Keratinocyte (primary cell): ENCODE measurements at regions not wholly inside any gene's neighbourhood (a gene's known extent, or its start where the extent isn't known, plus 50 kb on each side); places are given as distances from the start of the nearest gene placed in this dataset.

Experiments used
- DNase-seq: peaks from one replicate; pipeline ENCODE4 v3.0.0-alpha.2; 2011; ENCODE audit warnings: low read depth, missing footprints, low spot score
- FAIRE-seq: peaks from 2 replicates; lab custom pipeline; 2011; peaks lifted over from hg19 to GRCh38; lab: Jason Lieb, UNC
- H2AFZ ChIP-seq: 2 replicates; pipeline ENCODE4 v1.6.0; 2012; ENCODE audit warnings: low read length, control low read depth, inconsistent platforms; ENCODE audit not compliant: control insufficient read depth
- H3K27ac ChIP-seq: 2 replicates; pipeline ENCODE4 v1.5.1; 2011; ENCODE audit warnings: low read length; ENCODE audit not compliant: control insufficient read depth, insufficient read depth
- H3K27me3 ChIP-seq: 3 replicates; pipeline ENCODE4 v1.6.0; 2011; ENCODE audit warnings: low read length; ENCODE audit not compliant: control insufficient read depth, insufficient read depth; ENCODE audit errors: extremely low read depth
- H3K36me3 ChIP-seq, 2 experiments: 2 replicates in 1 of 2; 3 replicates in 1 of 2; pipeline ENCODE4 v1.5.1; 2011; ENCODE audit warnings: low read length in 2 of 2, mild to moderate bottlenecking in 1 of 2; ENCODE audit not compliant: control insufficient read depth in 2 of 2, insufficient read depth in 2 of 2; ENCODE audit errors: extremely low read depth in 1 of 2
- H3K4me1 ChIP-seq: 3 replicates; pipeline ENCODE4 v1.5.1; 2011; ENCODE audit warnings: low read length; ENCODE audit not compliant: control insufficient read depth, insufficient read depth; ENCODE audit errors: extremely low read depth
- H3K4me2 ChIP-seq: 3 replicates; pipeline ENCODE4 v1.6.0; 2011; ENCODE audit warnings: low read depth, low read length; ENCODE audit not compliant: control insufficient read depth, insufficient read depth; ENCODE audit errors: extremely low read depth
- H3K4me3 ChIP-seq, 3 experiments: fragments of 200-600 bp in 1 of 3; sonication (generic) in 1 of 3; 2 replicates in 2 of 3; 3 replicates in 1 of 3; pipeline ENCODE4 v1.5.1; 2011 to 2016; ENCODE audit warnings: low read length in 3 of 3, mild to moderate bottlenecking in 3 of 3, control low read depth in 2 of 3, inconsistent platforms in 1 of 3, low read depth in 1 of 3, mixed read lengths in 1 of 3, mixed run types in 1 of 3, moderate library complexity in 1 of 3; ENCODE audit not compliant: control insufficient read depth in 2 of 3, insufficient read depth in 2 of 3; ENCODE audit errors: extremely low read depth in 1 of 3
- H3K79me2 ChIP-seq: 2 replicates; pipeline ENCODE4 v1.6.0; 2012; ENCODE audit warnings: low read length; ENCODE audit not compliant: control insufficient read depth, insufficient read depth
- H3K9ac ChIP-seq: 3 replicates; pipeline ENCODE4 v1.6.0; 2011; ENCODE audit warnings: low read length; ENCODE audit not compliant: control insufficient read depth, insufficient read depth; ENCODE audit errors: extremely low read depth
- H3K9me1 ChIP-seq: 3 replicates; pipeline ENCODE4 v1.6.0; 2011; ENCODE audit warnings: low read length; ENCODE audit not compliant: control insufficient read depth, insufficient read depth; ENCODE audit errors: extremely low read depth
- H3K9me3 ChIP-seq: 2 replicates; pipeline ENCODE4 v1.5.1; 2012; ENCODE audit warnings: low read depth, low read length; ENCODE audit not compliant: control insufficient read depth
- H4K20me1 ChIP-seq: 3 replicates; pipeline ENCODE4 v1.6.0; 2011; ENCODE audit warnings: low read length; ENCODE audit not compliant: control insufficient read depth, insufficient read depth; ENCODE audit errors: extremely low read depth
- EZH2 ChIP-seq: IDR thresholded peaks from one replicate; pipeline ENCODE4 v1.6.1; 2012; ENCODE audit warnings: inconsistent platforms, mild to moderate bottlenecking, low read length, moderate library complexity
- dilution Hi-C: fragments of 300-500 bp; cut with MboI; formaldehyde crosslinking; loops from one replicate; pipeline ENCODE4 v1.7.0; 2020; ENCODE audit warnings: low sequenced_read_pairs; ENCODE audit not compliant: extremely low pct_ligation_motif_present
- TF ChIP-seq, protein P1 (sequence below), 3 experiments: IDR thresholded peaks in 1 of 3; conservative IDR thresholded peaks in 1 of 3; optimal IDR thresholded peaks in 1 of 3; 2 replicates in 2 of 3; 3 replicates in 1 of 3; pipeline versions ENCODE3 to v1.5.1; 2011; ENCODE audit warnings: low read length in 3 of 3, mild to moderate bottlenecking in 3 of 3, moderate library complexity in 2 of 3, control low read depth in 1 of 3, inconsistent platforms in 1 of 3; ENCODE audit not compliant: insufficient read depth in 2 of 3; ENCODE audit errors: extremely low read depth in 1 of 3

DNA sequence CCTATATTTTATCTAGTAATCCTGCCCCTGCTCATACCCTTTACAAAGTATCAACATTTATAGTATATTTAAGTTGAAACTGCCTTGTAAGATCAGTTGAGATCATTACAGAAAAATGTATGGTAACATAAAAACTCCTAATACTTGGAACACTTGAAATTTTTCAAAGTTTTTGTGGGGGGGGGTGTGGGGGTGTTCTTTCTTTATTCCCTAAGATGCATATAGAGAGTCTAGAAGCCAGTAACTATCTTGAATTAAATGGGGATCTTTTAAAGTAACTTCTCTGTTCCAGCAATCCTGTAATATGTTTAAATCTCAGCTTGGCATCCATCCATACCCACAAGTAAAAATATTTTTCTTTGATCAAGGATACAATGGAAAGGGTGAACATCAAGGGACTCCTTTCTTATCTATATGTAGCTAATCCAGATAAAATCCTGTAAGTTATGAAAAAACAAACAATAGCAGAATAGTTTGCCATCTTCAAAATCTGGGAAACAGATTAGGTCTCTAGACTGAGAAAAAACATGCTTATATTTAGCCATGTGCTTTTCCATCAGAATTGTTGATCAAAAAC is 455.3 kb downstream of the MEIS1 start:
- no peaks in the 10 kb centered on the region for H3K9me1 ChIP-seq
- peaks cover 6% of the 10 kb centered on the region for H3K4me1 ChIP-seq
- no peaks in the 10 kb centered on the region for H3K9me3 ChIP-seq
- H3K27ac ChIP-seq = no peak overlapping the region
- no peaks in the 10 kb centered on the region for H4K20me1 ChIP-seq
- no peak for FAIRE-seq
- no peaks in the 10 kb centered on the region for H3K79me2 ChIP-seq
- no peak for DNase-seq
- H3K9ac ChIP-seq = no peak overlapping the region
- TF ChIP-seq EZH2 = no peak
- TF ChIP-seq, protein P1, sequence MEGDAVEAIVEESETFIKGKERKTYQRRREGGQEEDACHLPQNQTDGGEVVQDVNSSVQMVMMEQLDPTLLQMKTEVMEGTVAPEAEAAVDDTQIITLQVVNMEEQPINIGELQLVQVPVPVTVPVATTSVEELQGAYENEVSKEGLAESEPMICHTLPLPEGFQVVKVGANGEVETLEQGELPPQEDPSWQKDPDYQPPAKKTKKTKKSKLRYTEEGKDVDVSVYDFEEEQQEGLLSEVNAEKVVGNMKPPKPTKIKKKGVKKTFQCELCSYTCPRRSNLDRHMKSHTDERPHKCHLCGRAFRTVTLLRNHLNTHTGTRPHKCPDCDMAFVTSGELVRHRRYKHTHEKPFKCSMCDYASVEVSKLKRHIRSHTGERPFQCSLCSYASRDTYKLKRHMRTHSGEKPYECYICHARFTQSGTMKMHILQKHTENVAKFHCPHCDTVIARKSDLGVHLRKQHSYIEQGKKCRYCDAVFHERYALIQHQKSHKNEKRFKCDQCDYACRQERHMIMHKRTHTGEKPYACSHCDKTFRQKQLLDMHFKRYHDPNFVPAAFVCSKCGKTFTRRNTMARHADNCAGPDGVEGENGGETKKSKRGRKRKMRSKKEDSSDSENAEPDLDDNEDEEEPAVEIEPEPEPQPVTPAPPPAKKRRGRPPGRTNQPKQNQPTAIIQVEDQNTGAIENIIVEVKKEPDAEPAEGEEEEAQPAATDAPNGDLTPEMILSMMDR (optimal IDR thresholded peaks at IDR 0.05 in 1 of 3, IDR thresholded peaks at IDR 0.05 in 1 of 3, conservative IDR thresholded peaks at IDR 0.05 in 1 of 3; ENCODE audit: extremely low read depth in 1 of 3, insufficient read depth in 2 of 3, low read length in 3 of 3) = no peak
- H2AFZ ChIP-seq = no peak overlapping the region
- no peaks in the 10 kb centered on the region for H3K36me3 ChIP-seq
- no peak overlapping the region for H3K4me2 ChIP-seq
- no peak overlapping the region for H3K4me3 ChIP-seq
- no peaks in the 10 kb centered on the region for H3K27me3 ChIP-seq
- dilution Hi-C loops = no loop called here

DNA sequence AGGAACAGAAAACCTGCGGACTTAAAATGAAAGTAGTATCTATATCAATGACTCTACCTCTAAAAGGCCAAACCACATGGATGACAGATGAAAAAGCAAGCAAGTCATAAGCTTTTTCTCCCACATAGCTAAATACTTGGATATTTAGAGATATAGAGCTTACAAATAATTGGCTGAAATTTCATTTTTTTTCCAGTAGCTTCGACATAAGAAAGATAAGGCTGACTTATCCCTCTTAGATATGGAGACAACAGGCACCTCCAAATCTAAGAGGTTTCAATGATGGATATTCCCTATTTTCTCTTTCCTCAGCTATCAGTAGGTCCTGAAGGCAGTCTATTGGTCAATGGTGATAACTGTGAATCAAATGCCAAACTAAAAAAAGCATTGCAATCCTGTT is 460.3 kb downstream of the MEIS1 start:
- DNase-seq (no peak), FAIRE-seq (no peak)
- Histone ChIP-seq H3K9me3 (no peaks in the 10 kb centered on the region), H3K79me2 (no peaks in the 10 kb centered on the region), H3K27me3 (no peaks in the 10 kb centered on the region), H3K9ac (no peak overlapping the region), H2AFZ (no peak overlapping the region), H3K4me2 (no peak overlapping the region), H3K4me1 (no peaks in the 10 kb centered on the region), H4K20me1 (no peaks in the 10 kb centered on the region), H3K27ac (no peak overlapping the region), H3K36me3 (no peaks in the 10 kb centered on the region), H3K9me1 (no peaks in the 10 kb centered on the region), H3K4me3 (no peak overlapping the region)
- dilution Hi-C loops = no loop called here
- TF ChIP-seq, protein P1 (optimal IDR thresholded peaks at IDR 0.05 in 1 of 3, IDR thresholded peaks at IDR 0.05 in 1 of 3, conservative IDR thresholded peaks at IDR 0.05 in 1 of 3; ENCODE audit: extremely low read depth in 1 of 3, insufficient read depth in 2 of 3, low read length in 3 of 3) = no peak
- no peak for TF ChIP-seq EZH2
